Osteocyte (in vitro differentiated cells): ENCODE measurements at regions not wholly inside any gene's neighbourhood (a gene's known extent, or its start where the extent isn't known, plus 50 kb on each side); places are given as distances from the start of the nearest gene placed in this dataset.

Source experiments
- DNase-seq: peaks from one replicate; pipeline ENCODE4 v3.0.0; 2021; ENCODE audit warnings: mixed read lengths; ENCODE audit not compliant: unreplicated experiment; ENCODE audit errors: extremely low spot score
- H3K27ac Mint-ChIP-seq: one replicate; pipeline ENCODE4 v1.8.0; 2021; ENCODE audit warnings: mild to moderate bottlenecking, mixed read lengths; ENCODE audit not compliant: unreplicated experiment
- H3K27me3 Mint-ChIP-seq: one replicate; pipeline ENCODE4 v1.8.0; 2021; ENCODE audit warnings: mixed read lengths; ENCODE audit not compliant: unreplicated experiment
- H3K36me3 Mint-ChIP-seq: one replicate; pipeline ENCODE4 v1.8.0; 2021; ENCODE audit warnings: mixed read lengths; ENCODE audit not compliant: unreplicated experiment
- H3K4me1 Mint-ChIP-seq: one replicate; pipeline ENCODE4 v1.8.0; 2021; ENCODE audit warnings: mixed read lengths; ENCODE audit not compliant: unreplicated experiment
- H3K4me3 Mint-ChIP-seq: one replicate; pipeline ENCODE4 v1.8.0; 2021; ENCODE audit warnings: mild to moderate bottlenecking, moderate library complexity, mixed read lengths; ENCODE audit not compliant: unreplicated experiment
- H3K9me3 Mint-ChIP-seq: one replicate; pipeline ENCODE4 v1.8.0; 2021; ENCODE audit warnings: mixed read lengths; ENCODE audit not compliant: unreplicated experiment
- TF ChIP-seq, protein P1 (sequence below): fragments of 200-600 bp; sonication (generic); IDR thresholded peaks from 2 replicates; pipeline ENCODE4 v1.5.0; 2021; ENCODE audit warnings: antibody characterized with exemption, mild to moderate bottlenecking, moderate library complexity

DNA sequence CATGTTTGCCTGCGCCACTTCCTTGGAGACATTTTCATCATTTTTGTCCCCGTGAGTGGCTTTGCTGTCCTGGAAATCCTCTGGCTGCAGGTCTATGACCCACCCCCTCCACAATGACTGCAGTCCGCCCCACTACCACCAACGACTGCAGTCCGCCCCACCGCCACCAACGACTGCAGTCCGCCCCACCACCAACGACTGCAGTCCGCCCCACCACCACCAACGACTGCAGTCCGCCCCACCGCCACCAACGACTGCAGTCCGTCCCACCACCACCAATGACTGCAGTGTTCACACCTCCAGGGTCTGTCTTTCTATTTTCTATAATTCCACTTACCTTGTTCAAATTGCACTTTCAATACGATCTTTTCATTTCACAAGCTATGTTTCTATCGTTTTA is 820.7 kb upstream of the SALL3 start:
- no peak for DNase-seq

DNA sequence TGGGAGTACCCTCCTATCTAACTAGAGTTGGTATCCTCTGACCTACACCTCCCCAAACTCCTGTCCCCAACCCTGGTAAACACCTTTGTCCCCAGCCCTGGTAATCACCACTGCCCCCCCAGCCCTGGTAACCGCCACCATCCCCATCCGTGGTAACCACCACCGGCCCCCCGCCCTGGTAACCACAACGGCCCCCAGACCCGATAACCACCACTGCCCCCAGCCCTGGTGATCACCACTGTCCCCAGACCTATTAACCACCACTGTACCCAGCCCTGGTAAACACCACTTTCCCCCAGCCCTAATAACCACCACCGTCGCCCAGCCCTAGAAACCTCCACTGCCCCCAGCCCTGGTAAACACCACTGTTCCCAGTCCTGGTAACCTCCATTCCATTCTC is 820.2 kb upstream of the SALL3 start:
- Mint-ChIP-seq H3K27me3 (no peaks in the 10 kb centered on the region), H3K9me3 (peaks cover 41% of the 10 kb centered on the region), H3K36me3 (no peaks in the 10 kb centered on the region), H3K4me1 (no peaks in the 10 kb centered on the region), H3K27ac (no peak overlapping the region), H3K4me3 (no peak overlapping the region)
- no peak for DNase-seq
- TF ChIP-seq, protein P1, sequence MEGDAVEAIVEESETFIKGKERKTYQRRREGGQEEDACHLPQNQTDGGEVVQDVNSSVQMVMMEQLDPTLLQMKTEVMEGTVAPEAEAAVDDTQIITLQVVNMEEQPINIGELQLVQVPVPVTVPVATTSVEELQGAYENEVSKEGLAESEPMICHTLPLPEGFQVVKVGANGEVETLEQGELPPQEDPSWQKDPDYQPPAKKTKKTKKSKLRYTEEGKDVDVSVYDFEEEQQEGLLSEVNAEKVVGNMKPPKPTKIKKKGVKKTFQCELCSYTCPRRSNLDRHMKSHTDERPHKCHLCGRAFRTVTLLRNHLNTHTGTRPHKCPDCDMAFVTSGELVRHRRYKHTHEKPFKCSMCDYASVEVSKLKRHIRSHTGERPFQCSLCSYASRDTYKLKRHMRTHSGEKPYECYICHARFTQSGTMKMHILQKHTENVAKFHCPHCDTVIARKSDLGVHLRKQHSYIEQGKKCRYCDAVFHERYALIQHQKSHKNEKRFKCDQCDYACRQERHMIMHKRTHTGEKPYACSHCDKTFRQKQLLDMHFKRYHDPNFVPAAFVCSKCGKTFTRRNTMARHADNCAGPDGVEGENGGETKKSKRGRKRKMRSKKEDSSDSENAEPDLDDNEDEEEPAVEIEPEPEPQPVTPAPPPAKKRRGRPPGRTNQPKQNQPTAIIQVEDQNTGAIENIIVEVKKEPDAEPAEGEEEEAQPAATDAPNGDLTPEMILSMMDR, result no peak

More for the DNA sequence above, 820.7 kb upstream of the SALL3 start:
- no peaks in the 10 kb centered on the region for H3K4me1 Mint-ChIP-seq
- no peak overlapping the region for H3K27ac Mint-ChIP-seq
- peaks cover 38% of the 10 kb centered on the region for H3K9me3 Mint-ChIP-seq
- H3K36me3 Mint-ChIP-seq, result no peaks in the 10 kb centered on the region
- H3K27me3 Mint-ChIP-seq, result no peaks in the 10 kb centered on the region
- H3K4me3 Mint-ChIP-seq, result no peak overlapping the region
- TF ChIP-seq, protein P1, result no peak

DNA sequence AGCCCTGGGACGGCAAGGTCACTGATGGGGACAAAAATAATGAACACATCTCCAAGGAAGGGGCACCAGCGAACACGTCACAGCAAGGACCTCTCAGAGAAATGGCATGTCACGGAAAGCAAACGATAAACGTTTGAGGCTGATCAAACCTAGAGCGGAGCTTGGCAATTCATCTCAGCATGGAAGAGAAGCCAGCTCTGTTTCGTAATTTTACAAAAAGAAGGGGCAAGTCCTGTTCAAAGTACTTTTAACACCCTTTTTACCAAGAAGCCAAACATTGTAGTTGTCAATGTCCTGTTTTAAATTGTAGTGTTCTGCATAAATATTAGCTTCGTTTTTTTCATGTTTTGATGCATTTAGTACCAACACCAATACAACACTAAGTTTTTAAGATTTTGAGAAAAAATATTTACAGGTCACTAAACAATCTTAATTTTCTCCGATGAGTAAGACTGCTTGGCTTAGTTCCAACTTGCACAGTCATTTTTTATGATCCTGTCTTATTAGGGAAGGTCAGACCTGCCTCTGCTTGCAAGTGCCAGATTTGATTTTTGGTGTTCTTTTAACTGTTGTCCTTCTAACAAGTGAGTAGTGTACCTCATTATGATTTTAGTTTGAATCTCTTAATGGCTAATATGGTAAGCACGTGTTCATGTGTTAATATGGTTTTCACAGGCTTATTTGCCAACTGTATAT is 818.5 kb upstream of the SALL3 start:
- no peak for DNase-seq
- TF ChIP-seq, protein P1, result no peak
- H3K9me3 Mint-ChIP-seq, result peaks cover 46% of the 10 kb centered on the region
- H3K27ac Mint-ChIP-seq, result no peak overlapping the region
- H3K36me3 Mint-ChIP-seq, result no peaks in the 10 kb centered on the region
- no peaks in the 10 kb centered on the region for H3K4me1 Mint-ChIP-seq
- no peak overlapping the region for H3K4me3 Mint-ChIP-seq
- H3K27me3 Mint-ChIP-seq, result no peaks in the 10 kb centered on the region

DNA sequence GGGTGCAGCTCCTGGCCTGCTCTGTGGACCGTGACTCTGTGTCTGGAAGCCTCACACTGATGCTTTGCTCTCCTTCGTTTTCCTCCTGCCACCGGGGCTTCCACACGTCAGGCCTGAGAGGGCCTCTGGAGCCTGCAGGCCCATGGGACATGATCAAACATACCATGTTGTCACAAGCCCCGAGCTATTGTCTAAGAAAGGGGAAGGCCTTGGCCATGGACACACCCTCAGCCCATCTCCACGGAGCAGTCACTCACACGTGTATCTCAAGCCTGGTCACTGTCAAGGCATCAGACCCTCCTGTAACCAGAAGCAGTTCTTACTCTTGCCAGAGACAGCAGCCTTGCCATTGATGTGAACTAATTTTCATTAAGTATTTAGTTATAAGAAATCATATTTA is 814.1 kb upstream of the SALL3 start:
- Mint-ChIP-seq H3K9me3 (peaks cover 61% of the 10 kb centered on the region), H3K27ac (no peak overlapping the region), H3K4me3 (no peak overlapping the region), H3K4me1 (no peaks in the 10 kb centered on the region), H3K36me3 (no peaks in the 10 kb centered on the region), H3K27me3 (no peaks in the 10 kb centered on the region)
- TF ChIP-seq, protein P1, result no peak
- DNase-seq, result no peak

DNA sequence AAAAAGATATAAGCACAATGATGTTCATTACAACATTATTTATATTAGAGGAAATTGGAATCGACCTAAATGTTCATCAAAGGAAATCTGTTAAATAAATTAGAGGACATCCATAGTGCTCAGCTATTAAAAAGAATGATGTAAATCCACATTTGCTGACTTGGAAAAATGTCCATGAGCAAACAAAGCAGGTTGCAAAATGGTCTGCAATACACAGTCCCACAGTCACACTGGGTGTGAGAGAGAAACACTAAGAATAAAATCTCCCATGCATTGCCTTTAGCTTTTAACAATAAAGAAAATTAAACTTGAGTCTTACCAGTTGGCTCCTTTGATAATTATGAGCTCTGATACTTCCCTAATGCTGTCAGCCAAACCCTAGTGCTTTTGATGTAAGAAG is 811.1 kb upstream of the SALL3 start:
- no peak overlapping the region for H3K4me3 Mint-ChIP-seq
- TF ChIP-seq, protein P1, result no peak
- peaks cover 45% of the 10 kb centered on the region for H3K9me3 Mint-ChIP-seq
- no peaks in the 10 kb centered on the region for H3K4me1 Mint-ChIP-seq
- H3K36me3 Mint-ChIP-seq, result no peaks in the 10 kb centered on the region
- no peaks in the 10 kb centered on the region for H3K27me3 Mint-ChIP-seq
- DNase-seq, result no peak
- no peak overlapping the region for H3K27ac Mint-ChIP-seq
